GM19035 (cell line): ENCODE measurements at regions not wholly inside any gene's neighbourhood (a gene's known extent, or its start where the extent isn't known, plus 50 kb on each side); places are given as distances from the start of the nearest gene placed in this dataset.

ENCODE experiments used
- ATAC-seq: cut with Tn5 transposase; IDR thresholded peaks from one replicate; pipeline ENCODE4 v1.9.1; 2021; ENCODE audit not compliant: unreplicated experiment

DNA sequence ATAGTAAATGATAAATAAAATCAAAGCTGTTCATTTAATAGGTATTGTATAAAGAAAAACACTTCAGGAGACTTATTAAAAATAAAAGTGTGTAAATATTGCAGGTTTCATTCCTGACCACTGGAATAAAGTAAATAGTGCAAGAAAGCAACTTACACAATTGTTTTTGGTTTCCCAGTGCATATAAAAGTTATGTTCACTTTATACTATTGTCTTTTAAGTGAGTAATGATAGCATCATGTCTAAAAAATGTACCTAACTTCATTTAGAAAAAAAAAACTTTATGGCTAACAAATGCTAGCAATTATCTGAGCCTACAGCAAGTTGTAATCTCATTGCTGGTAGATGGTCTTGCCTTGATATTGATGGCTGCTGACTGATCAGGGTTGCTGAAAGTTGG, 726.6 kb upstream of the POU3F2 start:
- ATAC-seq = no peak

DNA sequence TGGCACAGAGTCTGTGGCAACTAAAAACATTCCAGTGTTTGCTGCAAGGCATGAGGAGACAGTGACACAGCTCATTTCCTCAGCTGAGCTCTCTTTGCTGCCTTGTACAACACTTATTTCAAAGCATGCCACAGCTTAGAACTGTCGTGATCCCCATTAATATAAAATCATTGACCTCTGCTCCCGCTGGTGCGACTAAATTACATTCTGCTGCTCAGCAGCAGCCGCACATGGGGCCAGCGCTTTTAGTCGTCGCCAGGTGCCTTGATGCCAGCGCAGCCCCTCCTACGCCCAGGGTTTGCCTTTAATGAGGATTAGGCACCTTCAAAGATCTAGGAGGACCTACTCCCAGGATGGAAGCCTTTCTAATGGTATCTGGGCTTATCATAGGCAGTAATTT, 717.9 kb upstream of the POU3F2 start:
- no peak for ATAC-seq

DNA sequence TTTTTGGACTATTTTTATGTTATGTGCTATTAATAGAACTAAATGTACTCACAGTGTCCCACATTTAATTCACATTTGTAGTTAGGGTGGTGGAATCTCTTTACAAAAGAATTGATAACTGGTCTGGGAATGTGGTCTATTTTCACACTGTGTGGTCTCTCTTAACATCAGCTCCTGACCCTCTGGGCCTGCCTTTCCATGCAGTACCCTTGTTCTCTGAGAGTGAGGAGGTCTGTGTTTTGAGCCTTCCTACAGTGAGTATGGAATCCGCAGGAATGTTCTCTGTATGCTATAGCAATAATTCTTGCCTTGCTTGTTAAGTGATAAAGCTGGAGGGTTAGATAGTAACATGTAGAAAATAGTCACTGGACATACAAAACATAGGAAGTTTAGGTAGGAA, 717.3 kb upstream of the POU3F2 start:
- no peak for ATAC-seq

DNA sequence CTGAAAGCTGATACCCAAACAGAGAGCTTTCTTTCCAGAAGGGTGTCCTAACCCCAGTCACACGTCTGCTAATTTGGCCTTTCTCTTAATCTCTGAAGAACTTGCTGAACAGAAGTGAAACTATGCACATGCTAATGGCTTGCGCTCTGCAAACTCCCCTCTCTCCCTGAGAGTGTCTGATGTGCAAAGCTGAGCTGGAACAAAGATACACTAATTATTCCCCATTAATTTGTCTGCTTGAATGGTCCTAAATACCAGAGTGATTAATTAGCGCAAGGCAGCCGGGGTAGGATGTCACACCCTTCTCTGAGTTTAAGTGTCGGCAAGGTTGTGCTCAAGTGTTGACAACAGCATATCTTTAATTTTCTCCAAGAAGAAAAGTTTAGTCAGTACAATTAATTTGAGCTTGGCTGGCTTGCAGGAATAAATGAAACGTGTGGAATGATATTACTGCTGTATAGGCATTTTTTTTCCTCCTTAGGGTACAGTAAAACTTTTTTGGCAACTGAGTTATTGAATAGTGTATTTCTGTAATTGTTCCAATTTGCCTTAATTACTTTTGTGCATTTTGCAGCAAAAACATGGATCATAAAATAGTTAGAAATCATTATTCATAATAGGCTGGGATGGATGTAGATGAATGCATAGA, 715.9 kb upstream of the POU3F2 start:
- no peak for ATAC-seq

DNA sequence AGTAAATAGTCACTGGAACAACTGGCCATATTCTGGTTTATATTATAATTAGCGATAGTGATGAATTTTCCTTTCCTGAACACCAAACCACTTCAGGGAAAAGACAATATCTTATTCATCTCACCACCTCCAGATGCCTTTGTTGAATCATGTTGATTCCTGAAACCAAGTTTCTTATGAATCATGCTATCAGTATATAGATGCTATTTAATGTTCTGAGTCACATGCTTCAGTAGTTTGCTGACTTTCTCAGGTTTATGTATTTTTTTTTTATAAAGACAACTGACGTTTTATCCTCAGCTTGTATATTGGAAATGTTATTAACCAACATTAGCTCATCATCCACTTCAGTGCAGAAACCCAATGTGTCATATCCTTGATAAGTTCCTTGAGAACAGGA, 710.2 kb upstream of the POU3F2 start:
- ATAC-seq = no peak

DNA sequence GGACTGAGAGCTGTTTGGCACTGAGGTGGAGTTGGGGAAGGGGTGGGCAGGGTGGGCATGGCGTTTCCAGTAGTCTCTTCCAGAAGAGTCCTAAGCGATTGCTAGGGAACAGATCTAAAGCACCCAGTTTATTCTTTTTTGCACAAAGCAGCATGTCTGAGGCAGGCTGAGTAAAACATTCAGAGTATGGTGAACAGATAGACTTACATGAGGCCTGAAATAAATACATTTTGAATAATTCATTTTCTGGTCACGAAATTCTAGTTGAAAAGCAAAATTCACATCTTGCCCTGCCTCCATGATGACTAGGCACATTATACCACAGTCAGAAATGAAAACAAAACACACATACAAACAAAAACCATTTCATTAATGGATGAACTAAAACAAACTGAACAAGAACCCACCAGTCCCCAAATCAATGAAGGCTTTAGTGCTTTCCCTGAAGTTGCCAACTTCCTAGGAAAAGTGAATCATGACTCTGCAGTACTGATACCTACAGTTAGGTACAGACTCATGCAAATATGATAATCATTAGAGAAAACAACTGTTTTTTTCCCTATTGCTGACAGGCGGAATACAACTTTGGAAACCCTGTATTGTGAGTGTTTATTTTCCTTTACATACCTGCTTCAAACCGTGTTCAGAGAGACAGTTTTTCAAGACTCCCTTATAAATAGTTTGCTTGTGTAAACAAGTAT, 702.9 kb upstream of the POU3F2 start:
- no peak for ATAC-seq

DNA sequence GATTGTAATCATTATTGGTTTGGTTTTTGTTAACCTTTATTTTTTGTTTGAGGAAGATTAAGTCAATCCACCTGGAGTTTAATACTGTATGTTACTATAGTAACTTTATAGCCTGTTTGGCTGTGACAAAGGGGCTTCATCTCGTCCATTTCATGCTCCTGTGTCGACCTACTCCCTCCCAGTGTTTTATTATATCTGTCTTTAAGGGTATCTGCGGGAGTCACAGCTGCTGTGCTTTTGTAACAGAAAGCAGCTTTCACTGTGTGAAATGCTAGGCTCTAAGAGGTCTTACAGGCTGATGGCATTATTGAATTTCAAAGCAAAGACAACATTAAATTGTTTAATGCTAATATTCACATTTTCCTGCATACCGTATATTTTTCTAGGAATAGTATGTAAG, 698.0 kb upstream of the POU3F2 start:
- no peak for ATAC-seq

GRCh38 chr6:98137391-98137790, 697.0 kb upstream of the POU3F2 start:
- no peak for ATAC-seq

DNA sequence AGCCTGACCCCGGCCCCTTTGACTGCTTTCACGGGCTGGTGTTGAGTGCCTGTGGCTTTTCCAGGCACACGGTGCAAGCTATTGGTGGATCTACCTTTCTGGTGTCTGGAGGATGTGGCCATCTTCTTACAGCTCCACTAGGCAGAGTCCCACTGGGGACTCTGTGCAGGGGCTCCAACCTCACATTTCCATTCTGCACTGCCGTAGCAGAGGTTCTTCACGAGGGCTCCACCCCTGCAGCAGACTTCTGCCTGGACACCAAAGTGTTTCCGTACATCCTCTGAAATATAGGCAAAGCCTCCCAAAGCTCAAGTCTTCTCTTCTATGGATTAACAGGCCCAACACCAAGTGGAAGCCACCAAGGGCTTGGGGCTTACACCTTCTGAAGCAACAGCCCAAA, 691.5 kb upstream of the POU3F2 start:
- ATAC-seq = no peak

GRCh38 chr6:98146656-98147055, 687.7 kb upstream of the POU3F2 start:
- no peak for ATAC-seq

DNA sequence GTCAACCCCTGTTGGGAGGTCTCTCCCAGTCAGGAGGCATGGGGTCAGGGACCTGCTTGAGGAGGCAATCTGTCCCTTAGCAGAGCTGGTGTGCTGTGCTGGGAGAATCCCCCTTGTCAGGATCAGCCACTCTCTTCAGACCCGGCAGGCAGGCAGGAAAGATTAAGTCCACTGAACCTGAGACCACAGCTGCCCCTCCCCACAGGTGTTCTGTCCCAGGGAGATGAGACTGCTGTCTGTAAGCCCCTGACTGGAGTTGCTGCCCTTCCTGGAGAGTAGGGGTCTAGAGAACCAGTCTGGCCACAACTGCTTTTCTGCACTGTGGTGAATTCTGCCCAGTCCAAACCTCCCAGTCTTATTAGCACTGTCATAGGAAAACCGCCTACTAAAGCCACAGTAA, 677.8 kb upstream of the POU3F2 start:
- no peak for ATAC-seq

DNA sequence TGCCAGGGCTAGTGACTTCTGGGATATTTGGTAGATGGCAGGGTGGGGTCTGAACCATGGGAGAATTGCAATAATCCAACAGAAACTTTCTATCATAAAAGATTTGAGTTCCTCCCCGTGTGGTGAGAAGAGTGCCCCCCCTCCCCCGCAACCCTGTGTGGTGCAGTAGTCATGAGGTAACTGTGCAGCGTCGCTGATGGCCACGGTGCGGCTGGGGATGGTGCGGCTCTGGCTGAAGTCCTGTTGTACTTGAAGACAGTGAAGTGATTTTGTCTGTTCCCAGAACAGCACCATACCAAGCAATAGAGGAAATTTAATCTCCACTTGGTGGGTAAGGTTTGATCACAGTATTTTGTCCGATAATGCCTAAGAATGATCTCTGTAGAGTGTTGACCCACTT, 654.8 kb upstream of the POU3F2 start:
- ATAC-seq = no peak

DNA sequence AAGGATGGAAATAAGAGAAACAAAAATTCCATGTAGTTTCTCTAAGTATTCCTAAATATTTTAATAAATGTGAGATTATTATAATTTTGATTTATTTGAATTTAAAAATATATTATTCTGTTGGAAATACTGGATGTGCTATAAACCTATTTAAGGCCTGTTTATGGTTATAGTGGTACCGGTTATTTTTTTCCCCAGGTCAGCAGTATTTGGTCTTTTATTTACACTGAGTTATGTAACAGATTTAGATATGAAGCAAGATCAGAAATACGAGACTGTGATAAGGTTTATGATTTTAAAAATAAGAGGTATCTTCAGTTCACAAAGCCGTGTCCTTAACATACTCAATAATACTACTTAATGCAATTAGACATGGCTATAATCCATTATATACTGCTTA, 634.3 kb upstream of the POU3F2 start:
- no peak for ATAC-seq

DNA sequence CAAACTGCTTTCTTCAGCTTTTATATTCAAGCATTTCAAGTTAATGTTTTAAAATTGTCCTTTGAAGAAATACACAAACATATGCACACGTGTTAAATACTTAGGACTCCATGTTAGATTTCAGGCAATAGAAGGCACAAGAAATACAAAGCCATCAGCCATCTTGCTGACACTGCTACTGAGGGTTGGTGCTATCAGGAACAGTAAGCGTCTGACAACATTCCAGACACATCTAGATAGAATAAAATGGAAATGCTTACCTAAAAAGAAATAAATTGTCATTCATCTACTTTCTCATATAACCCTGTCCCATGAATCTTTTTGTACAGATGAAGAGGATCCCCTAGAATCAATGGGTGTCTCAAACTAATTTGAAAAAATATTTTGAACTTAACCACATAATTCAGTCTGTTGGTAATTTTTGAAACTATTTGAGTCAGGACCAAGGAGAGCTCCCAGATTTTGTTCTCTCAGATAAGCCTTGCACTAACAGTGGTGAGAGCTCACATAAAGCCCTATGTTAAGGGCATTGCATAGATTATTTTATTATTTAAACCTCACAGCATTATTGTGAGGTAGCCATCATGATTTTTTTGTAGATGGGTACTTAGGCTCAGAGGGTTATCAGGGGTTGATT, 631.1 kb upstream of the POU3F2 start:
- ATAC-seq = no peak

- no peak for ATAC-seq
Observed at GRCh38 chr6:98212468-98212867, 621.9 kb upstream of the POU3F2 start.

DNA sequence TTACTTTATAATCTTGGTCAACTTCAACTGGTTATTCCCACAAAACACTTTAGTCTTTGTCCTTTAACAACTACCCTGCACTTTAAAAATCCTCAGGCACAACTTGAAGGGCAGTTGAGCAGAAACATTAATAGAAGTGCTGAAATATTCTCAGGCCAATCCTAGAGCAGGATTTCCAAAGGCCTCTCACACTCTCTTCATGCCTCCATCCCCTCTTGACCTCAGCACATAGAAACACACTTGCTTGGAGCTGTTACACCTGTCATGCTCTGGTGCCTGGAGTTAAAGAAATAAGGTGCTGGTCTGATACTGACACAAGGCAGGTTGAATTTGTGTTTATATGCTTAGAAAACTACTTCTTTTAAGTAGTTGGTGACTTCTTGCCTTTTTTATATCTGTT, 618.8 kb upstream of the POU3F2 start:
- ATAC-seq = no peak

DNA sequence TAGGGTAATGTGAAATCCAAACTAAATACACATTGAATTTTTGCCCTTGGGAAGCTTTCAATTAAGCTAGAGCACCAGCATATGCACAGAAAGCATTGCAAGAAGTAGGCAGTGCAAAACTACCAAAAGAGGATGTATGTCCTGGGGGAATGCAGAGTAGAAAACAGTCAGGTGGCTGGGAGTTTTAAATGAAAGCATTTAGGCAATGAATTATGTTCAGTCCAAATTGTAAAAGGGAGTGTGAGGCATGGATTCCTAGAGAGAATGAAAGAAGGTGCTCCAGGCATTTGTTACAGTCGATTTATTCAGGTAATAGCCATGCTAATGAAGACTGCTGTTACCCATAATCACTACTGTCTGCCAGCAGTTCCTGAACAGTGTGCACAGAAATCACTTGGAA, 604.1 kb upstream of the POU3F2 start:
- no peak for ATAC-seq

- no peak for ATAC-seq
Observed at GRCh38 chr6:98239057-98239456, 595.3 kb upstream of the POU3F2 start.

DNA sequence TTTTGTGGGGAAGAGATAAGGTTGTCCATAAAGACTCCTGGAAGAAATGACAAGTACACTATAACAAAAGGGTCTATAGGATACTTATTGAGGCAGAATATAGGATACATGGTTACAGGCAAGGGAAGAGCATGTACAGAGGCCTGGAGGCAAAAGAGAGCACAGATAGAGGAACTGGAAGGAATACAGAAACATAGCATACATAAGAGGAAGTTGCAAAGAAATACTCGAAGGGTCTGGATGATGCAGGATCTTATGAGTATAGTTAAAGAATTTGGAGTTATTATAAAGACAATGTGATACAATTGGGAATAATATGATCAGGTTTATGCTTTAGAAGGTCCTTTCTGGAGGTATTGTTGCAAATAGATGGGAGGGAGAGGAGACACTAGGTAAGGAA, 592.7 kb upstream of the POU3F2 start:
- no peak for ATAC-seq

DNA sequence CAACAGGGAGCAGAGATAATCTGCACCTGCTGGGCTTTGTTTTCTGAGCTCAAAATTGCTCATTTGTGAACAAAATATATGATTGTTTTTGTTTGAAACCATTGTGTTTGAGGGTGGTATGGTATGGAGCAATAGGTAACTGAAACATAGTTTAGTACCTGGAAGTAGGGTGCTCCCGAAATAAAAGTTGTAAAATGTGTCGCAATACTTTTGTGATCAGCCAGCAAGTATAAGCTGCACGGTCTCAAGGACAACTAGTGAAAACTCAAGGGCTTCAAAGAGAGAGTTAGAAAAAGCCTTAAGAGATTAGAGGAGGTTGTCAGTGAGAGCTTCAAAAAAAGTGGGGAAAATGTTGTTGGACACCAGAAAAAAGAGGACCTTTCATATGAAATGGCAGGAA, 579.8 kb upstream of the POU3F2 start:
- no peak for ATAC-seq

DNA sequence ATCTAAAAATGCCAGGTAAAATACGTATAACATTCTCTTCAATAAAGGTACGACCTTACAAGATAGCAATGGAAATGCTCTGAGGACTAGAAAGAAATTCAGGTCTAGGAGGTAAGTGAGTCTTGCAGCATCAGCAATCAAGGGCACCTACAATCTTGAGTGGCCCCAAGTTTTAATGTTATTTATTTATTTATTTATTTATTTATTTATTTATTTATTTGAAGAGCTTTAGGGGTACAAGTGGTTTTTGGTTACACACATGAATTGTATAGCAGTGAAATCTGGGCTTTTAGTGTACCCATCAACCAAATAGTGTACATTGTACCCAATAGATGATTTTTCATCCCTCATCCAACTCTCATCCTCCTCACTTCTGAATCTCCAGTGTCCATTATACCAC, 574.0 kb upstream of the POU3F2 start:
- ATAC-seq = no peak

DNA sequence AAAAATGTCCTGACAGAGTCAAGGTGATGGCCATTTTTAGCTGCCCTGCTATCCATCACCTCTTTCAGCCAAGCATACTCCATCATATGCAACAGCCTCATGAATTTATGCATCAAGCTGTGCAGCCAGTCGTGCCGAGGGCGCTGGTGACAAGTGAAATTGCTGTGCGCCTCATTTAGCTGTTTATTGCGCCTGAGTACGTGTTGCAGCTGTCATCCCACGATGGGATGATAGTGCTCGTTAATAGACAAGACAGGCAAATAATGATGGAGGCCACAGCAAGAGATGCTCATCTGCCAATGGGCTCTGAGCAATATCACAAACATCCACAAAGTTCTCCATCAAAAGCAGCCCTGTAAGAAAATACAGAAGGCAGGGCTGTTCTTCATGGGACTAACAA, 562.3 kb upstream of the POU3F2 start:
- ATAC-seq = no peak

- ATAC-seq = no peak
Observed at GRCh38 chr6:98274691-98275090, 559.7 kb upstream of the POU3F2 start.
